Breast epithelium (tissue), 4 donors: ENCODE measurements at regions not wholly inside any gene's neighbourhood (a gene's known extent, or its start where the extent isn't known, plus 50 kb on each side); places are given as distances from the start of the nearest gene placed in this dataset.

Source experiments
- DNase-seq, 2 donors: peaks; one replicate each; pipeline ENCODE4 v3.0.0-alpha.2; 2019; ENCODE audit warnings: low spot score in 2 of 2
- H3K27ac ChIP-seq, 2 donors: fragments of 200-600 bp; sonication (generic) in 1 of 2; one replicate each; pipeline ENCODE4 v1.5.1; 2016 to 2019; ENCODE audit warnings: mild to moderate bottlenecking in 1 of 2
- H3K27me3 ChIP-seq, 2 donors: fragments of 200-600 bp; sonication (generic) in 1 of 2; one replicate each; pipeline versions ENCODE4 v1.5.1 to v1.6.0; 2017 to 2019; ENCODE audit warnings: control low read depth in 1 of 2, mild to moderate bottlenecking in 1 of 2
- H3K36me3 ChIP-seq: fragments of 200-600 bp; one replicate; pipeline ENCODE4 v1.5.1; 2019
- H3K4me1 ChIP-seq, 2 donors: fragments of 200-600 bp; sonication (generic); one replicate each; pipeline ENCODE4 v1.5.1; 2016 to 2019; ENCODE audit warnings: control low read depth in 1 of 2
- H3K4me3 ChIP-seq, 3 donors: fragments of 200-600 bp; sonication (generic); 1 replicate in 2 of 3; 2 replicates in 1 of 3; pipeline ENCODE4 v1.5.1; 2016 to 2019; ENCODE audit warnings: mild to moderate bottlenecking in 3 of 3, moderate library complexity in 2 of 3
- H3K9me3 ChIP-seq, 2 donors: fragments of 200-600 bp; sonication (generic) in 1 of 2; one replicate each; pipeline ENCODE4 v1.5.1; 2016 to 2019; ENCODE audit warnings: control low read depth in 1 of 2
- POLR2A ChIP-seq: fragments of 450-650 bp; IDR thresholded peaks from one replicate; pipeline ENCODE4 v1.6.1; 2016; ENCODE audit warnings: antibody characterized with exemption, mild to moderate bottlenecking, moderate library complexity
- POLR2AphosphoS5 ChIP-seq, 3 donors: sonication (generic); formaldehyde crosslinking; IDR thresholded peaks; one replicate each; pipeline ENCODE4 v1.6.1; 2017; ENCODE audit warnings: antibody characterized with exemption in 3 of 3
- intact Hi-C: fragments of 100-400 bp; cut with DNase I; formaldehyde crosslinking; loops from one replicate; pipeline ENCODE4 v1.15.1; 2023; ENCODE audit warnings: low total_unique reads
- TF ChIP-seq, protein P1 (sequence below), 3 donors: fragments of 450-650 bp; IDR thresholded peaks; one replicate each; pipeline ENCODE4 v1.5.1; 2016 to 2017; ENCODE audit warnings: antibody characterized with exemption in 3 of 3, mild to moderate bottlenecking in 3 of 3, moderate library complexity in 3 of 3

DNA sequence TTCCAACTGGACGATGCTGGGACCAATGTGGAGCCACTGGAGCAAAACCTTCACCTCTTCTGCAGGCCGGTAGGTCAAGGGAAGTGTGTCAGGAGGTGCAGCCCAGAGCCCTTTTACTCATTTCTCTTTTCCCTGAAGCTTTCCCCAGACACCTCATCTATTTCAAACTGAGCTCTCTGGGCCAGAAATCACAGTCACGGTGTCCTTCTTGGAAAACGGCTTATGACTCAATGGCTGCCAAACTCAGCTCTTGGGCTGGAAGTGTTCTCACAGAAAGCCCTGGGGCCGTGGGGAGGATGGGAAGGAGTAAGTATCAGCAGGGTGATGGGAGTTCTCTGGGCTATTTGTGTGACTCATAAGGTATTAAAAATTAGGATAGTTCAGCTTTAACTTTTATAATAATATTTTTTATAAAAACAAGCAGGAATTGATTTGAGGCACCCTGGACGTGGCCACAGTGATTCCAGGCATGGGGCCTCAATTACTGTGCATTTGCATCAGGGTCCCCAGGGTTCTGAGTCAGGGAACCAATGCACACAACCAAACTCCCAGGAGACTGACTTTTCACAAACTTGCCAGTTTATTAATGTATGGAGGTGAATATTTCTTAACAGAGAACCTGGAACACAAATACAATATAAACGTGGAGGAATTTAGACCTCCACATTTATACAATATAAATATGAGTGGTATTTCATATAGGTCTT lies 187.4 kb upstream of the TMEM72 start:
- no peak for DNase-seq

GRCh38 chr10:44724415-44725174 lies 186.5 kb upstream of the TMEM72 start:
- no peaks in the 10 kb centered on the region for H3K27me3 ChIP-seq
- H3K9me3 ChIP-seq = peaks cover 0 to 3% of the 10 kb centered on the region in 2 donors
- TF ChIP-seq POLR2AphosphoS5 (IDR thresholded peaks at IDR 0.05) = no peak
- TF ChIP-seq POLR2A = no peak
- TF ChIP-seq, protein P1, sequence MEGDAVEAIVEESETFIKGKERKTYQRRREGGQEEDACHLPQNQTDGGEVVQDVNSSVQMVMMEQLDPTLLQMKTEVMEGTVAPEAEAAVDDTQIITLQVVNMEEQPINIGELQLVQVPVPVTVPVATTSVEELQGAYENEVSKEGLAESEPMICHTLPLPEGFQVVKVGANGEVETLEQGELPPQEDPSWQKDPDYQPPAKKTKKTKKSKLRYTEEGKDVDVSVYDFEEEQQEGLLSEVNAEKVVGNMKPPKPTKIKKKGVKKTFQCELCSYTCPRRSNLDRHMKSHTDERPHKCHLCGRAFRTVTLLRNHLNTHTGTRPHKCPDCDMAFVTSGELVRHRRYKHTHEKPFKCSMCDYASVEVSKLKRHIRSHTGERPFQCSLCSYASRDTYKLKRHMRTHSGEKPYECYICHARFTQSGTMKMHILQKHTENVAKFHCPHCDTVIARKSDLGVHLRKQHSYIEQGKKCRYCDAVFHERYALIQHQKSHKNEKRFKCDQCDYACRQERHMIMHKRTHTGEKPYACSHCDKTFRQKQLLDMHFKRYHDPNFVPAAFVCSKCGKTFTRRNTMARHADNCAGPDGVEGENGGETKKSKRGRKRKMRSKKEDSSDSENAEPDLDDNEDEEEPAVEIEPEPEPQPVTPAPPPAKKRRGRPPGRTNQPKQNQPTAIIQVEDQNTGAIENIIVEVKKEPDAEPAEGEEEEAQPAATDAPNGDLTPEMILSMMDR (IDR thresholded peaks at IDR 0.05) = no peak
- no peak overlapping the region for H3K4me3 ChIP-seq
- H3K36me3 ChIP-seq = no peaks in the 10 kb centered on the region
- H3K4me1 ChIP-seq = no peaks in the 10 kb centered on the region
- no peak overlapping the region for H3K27ac ChIP-seq
- no peak for DNase-seq
- intact Hi-C loops = no loop called here

More for the DNA sequence above, 187.4 kb upstream of the TMEM72 start:
- H3K27ac ChIP-seq = no peak overlapping the region
- intact Hi-C loops = no loop called here
- TF ChIP-seq, protein P1 (IDR thresholded peaks at IDR 0.05) = no peak
- no peak for TF ChIP-seq POLR2AphosphoS5 (IDR thresholded peaks at IDR 0.05)
- no peak for TF ChIP-seq POLR2A
- H3K9me3 ChIP-seq = peaks cover 0 to 3% of the 10 kb centered on the region in 2 donors
- H3K36me3 ChIP-seq = no peaks in the 10 kb centered on the region
- H3K4me3 ChIP-seq = no peak overlapping the region
- H3K4me1 ChIP-seq = no peaks in the 10 kb centered on the region
- no peaks in the 10 kb centered on the region for H3K27me3 ChIP-seq

DNA sequence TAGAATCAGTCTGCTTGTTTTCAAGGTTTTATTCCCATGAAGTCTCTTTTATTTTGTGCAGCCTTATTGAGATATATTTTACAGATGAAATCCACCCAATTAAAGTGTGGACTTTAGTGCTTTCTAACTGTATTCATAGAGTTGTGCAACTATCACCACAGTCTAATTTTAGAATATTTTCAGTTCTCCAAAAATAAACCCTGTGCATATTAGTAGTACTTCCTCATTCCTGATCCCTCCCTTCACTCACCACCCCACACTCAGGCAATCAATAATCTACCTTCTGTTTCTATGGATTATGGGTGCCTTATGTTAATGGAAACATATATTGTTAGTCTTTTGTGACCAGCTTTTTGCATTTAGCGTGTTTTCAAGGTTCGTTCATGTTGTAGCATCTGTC lies 185.7 kb upstream of the TMEM72 start:
- intact Hi-C loops = no loop called here
- Histone ChIP-seq H3K27me3 (no peaks in the 10 kb centered on the region), H3K4me1 (no peaks in the 10 kb centered on the region), H3K27ac (no peak overlapping the region), H3K4me3 (no peak overlapping the region), H3K36me3 (no peaks in the 10 kb centered on the region), H3K9me3 (peaks cover 0 to 3% of the 10 kb centered on the region in 2 donors)
- no peak for DNase-seq
- TF ChIP-seq, protein P1 (IDR thresholded peaks at IDR 0.05) = no peak
- no peak for TF ChIP-seq POLR2A

GRCh38 chr10:44731283-44731682 lies 179.9 kb upstream of the TMEM72 start:
- DNase-seq = no peak
- intact Hi-C loops = no loop called here
- Histone ChIP-seq H3K36me3 (no peaks in the 10 kb centered on the region), H3K4me3 (no peak overlapping the region), H3K27me3 (no peaks in the 10 kb centered on the region), H3K9me3 (peaks cover 0 to 3% of the 10 kb centered on the region in 2 donors), H3K4me1 (no peaks in the 10 kb centered on the region), H3K27ac (no peak overlapping the region)
- TF ChIP-seq POLR2AphosphoS5 (IDR thresholded peaks at IDR 0.05) (no peak), POLR2A (no peak)
- TF ChIP-seq, protein P1 (IDR thresholded peaks at IDR 0.05) = no peak
